Loucy (cell line): ENCODE measurements at regions not wholly inside any gene's neighbourhood (a gene's known extent, or its start where the extent isn't known, plus 50 kb on each side); places are given as distances from the start of the nearest gene placed in this dataset.
A peak's percentile ranks its signal among the peaks of the same experiment; 100 is the strongest.

Source experiments
- H2AFZ ChIP-seq: fragments of 200-600 bp; sonication (generic); 2 replicates; pipeline ENCODE4 v1.6.0; 2016; ENCODE audit warnings: antibody characterized with exemption, mild to moderate bottlenecking, low read length, moderate library complexity
- H3F3A ChIP-seq: fragments of 200-600 bp; 2 replicates; pipeline ENCODE4 v1.6.0; 2016; ENCODE audit warnings: antibody characterized with exemption, low read depth, mild to moderate bottlenecking
- H3K27me3 ChIP-seq: fragments of 200-600 bp; sonication (generic); 2 replicates; pipeline ENCODE4 v1.6.1; 2014; ENCODE audit warnings: low read length, mild to moderate bottlenecking; ENCODE audit not compliant: insufficient read depth, poor library complexity, severe bottlenecking
- H3K36me3 ChIP-seq: fragments of 200-600 bp; sonication (generic); 2 replicates; pipeline ENCODE4 v1.6.1; 2016; ENCODE audit warnings: low read length; ENCODE audit not compliant: insufficient read depth
- H3K4me1 ChIP-seq: fragments of 200-600 bp; sonication (generic); 2 replicates; pipeline ENCODE4 v1.5.1; 2014; ENCODE audit warnings: low read length, mild to moderate bottlenecking; ENCODE audit not compliant: insufficient read depth, poor library complexity, severe bottlenecking
- H3K4me2 ChIP-seq: fragments of 200-600 bp; sonication (generic); 2 replicates; pipeline ENCODE4 v1.6.0; 2014; ENCODE audit warnings: antibody characterized with exemption, low read length, low read depth, mild to moderate bottlenecking; ENCODE audit not compliant: poor library complexity, severe bottlenecking
- H3K4me3 ChIP-seq: fragments of 200-600 bp; sonication (generic); 2 replicates; pipeline ENCODE4 v1.5.1; 2014; ENCODE audit warnings: low read length, mild to moderate bottlenecking, mixed read lengths; ENCODE audit not compliant: poor library complexity, severe bottlenecking
- H3K79me2 ChIP-seq: fragments of 200-600 bp; sonication (generic); 2 replicates; pipeline ENCODE4 v1.6.1; 2014; ENCODE audit warnings: low read length; ENCODE audit not compliant: insufficient read depth
- H3K9ac ChIP-seq: fragments of 200-600 bp; sonication (generic); 2 replicates; pipeline ENCODE4 v1.6.0; 2014; ENCODE audit warnings: mild to moderate bottlenecking, low read depth, low read length, moderate library complexity; ENCODE audit not compliant: poor library complexity, severe bottlenecking
- H3K9me2 ChIP-seq: fragments of 200-600 bp; sonication (generic); replicated peaks from 2 replicates; pipeline ENCODE4 v1.6.1; 2016; ENCODE audit warnings: low read depth, low read length, mixed read lengths
- H3K9me3 ChIP-seq: fragments of 200-600 bp; sonication (generic); 2 replicates; pipeline ENCODE4 v1.6.1; 2014; ENCODE audit warnings: mild to moderate bottlenecking, antibody characterized with exemption, low read length, low read depth; ENCODE audit not compliant: insufficient read depth
- H4K20me1 ChIP-seq: fragments of 200-600 bp; sonication (generic); 2 replicates; pipeline ENCODE4 v1.6.0; 2014; ENCODE audit warnings: antibody characterized with exemption, low read length, mild to moderate bottlenecking; ENCODE audit not compliant: insufficient read depth, poor library complexity, severe bottlenecking
- CTCF ChIP-seq: fragments of 200-600 bp; sonication (generic); conservative IDR thresholded peaks from 2 replicates; pipeline ENCODE4 v1.5.1; 2014; ENCODE audit warnings: mild to moderate bottlenecking, antibody characterized with exemption, low read length
- EZH2phosphoT487 ChIP-seq: fragments of 200-600 bp; IDR thresholded peaks from 2 replicates; pipeline ENCODE4 v1.6.1; 2018; ENCODE audit warnings: antibody characterized with exemption, mild to moderate bottlenecking, moderate library complexity, borderline replicate concordance

- H3K9me2 ChIP-seq = no peaks in the 10 kb centered on the region
- H3K36me3 ChIP-seq = no peaks in the 10 kb centered on the region
- no peak overlapping the region for H3K9ac ChIP-seq
- H2AFZ ChIP-seq = no peak overlapping the region
- no peaks in the 10 kb centered on the region for H3K4me1 ChIP-seq
- no peaks in the 10 kb centered on the region for H3F3A ChIP-seq
- no peaks in the 10 kb centered on the region for H3K27me3 ChIP-seq
- H3K4me3 ChIP-seq = no peak overlapping the region
- H3K9me3 ChIP-seq = no peaks in the 10 kb centered on the region
- no peaks in the 10 kb centered on the region for H3K79me2 ChIP-seq
- TF ChIP-seq EZH2phosphoT487 = no peak
- TF ChIP-seq CTCF = no peak
- H3K4me2 ChIP-seq = no peak overlapping the region
- no peaks in the 10 kb centered on the region for H4K20me1 ChIP-seq
These were observed 334.7 kb downstream of the DMRT2 start for GRCh38 chr9:1384816-1385215.

- no peak for TF ChIP-seq EZH2phosphoT487
- no peaks in the 10 kb centered on the region for H3K4me1 ChIP-seq
- H3K36me3 ChIP-seq = no peaks in the 10 kb centered on the region
These were observed 336.3 kb downstream of the DMRT2 start for GRCh38 chr9:1386420-1386819.

GRCh38 chr9:1388216-1388615, 338.1 kb downstream of the DMRT2 start:
- Histone ChIP-seq H3K9ac (no peak overlapping the region), H3K9me2 (no peaks in the 10 kb centered on the region), H3K4me3 (no peak overlapping the region), H3K79me2 (no peaks in the 10 kb centered on the region), H4K20me1 (no peaks in the 10 kb centered on the region), H3K36me3 (no peaks in the 10 kb centered on the region), H3K27me3 (no peaks in the 10 kb centered on the region), H3F3A (no peaks in the 10 kb centered on the region), H3K4me2 (no peak overlapping the region), H3K9me3 (no peaks in the 10 kb centered on the region), H3K4me1 (no peaks in the 10 kb centered on the region), H2AFZ (no peak overlapping the region)
- no peak for TF ChIP-seq CTCF
- no peak for TF ChIP-seq EZH2phosphoT487

More at GRCh38 chr9:1386420-1386819, 336.3 kb downstream of the DMRT2 start:
- no peak overlapping the region for H3K4me2 ChIP-seq
- H3K9ac ChIP-seq = no peak overlapping the region
- no peak overlapping the region for H3K4me3 ChIP-seq
- H3K9me2 ChIP-seq = no peaks in the 10 kb centered on the region
- H4K20me1 ChIP-seq = no peaks in the 10 kb centered on the region
- H2AFZ ChIP-seq = no peak overlapping the region
- H3F3A ChIP-seq = no peaks in the 10 kb centered on the region
- no peaks in the 10 kb centered on the region for H3K79me2 ChIP-seq
- no peaks in the 10 kb centered on the region for H3K27me3 ChIP-seq
- no peaks in the 10 kb centered on the region for H3K9me3 ChIP-seq

GRCh38 chr9:1400983-1401382, 350.8 kb downstream of the DMRT2 start:
- Histone ChIP-seq H3K9ac (no peak overlapping the region), H2AFZ (0 out of 2 replicates have a peak overlapping the region, but pooled peaks have one; percentile 26), H3K36me3 (no peaks in the 10 kb centered on the region), H3K27me3 (no peaks in the 10 kb centered on the region), H3F3A (no peaks in the 10 kb centered on the region), H4K20me1 (no peaks in the 10 kb centered on the region), H3K4me1 (no peaks in the 10 kb centered on the region), H3K9me2 (no peaks in the 10 kb centered on the region), H3K9me3 (no peaks in the 10 kb centered on the region), H3K79me2 (no peaks in the 10 kb centered on the region), H3K4me2 (no peak overlapping the region), H3K4me3 (no peak overlapping the region)
- TF ChIP-seq EZH2phosphoT487 = no peak
- peak; percentile 57 for TF ChIP-seq CTCF
